ENCODE measurements at regions not wholly inside any gene's neighbourhood (a gene's known extent, or its start where the extent isn't known, plus 50 kb on each side); places are given as distances from the start of the nearest gene placed in this dataset.

GRCh38 chr3:7877312-7877711, 624.3 kb upstream of the LMCD1 start:
- H3K4me3 ChIP-seq (replicated peaks; ENCODE audit: low read depth, low read length): no peak overlapping the region
- no peak for TF ChIP-seq CTCF (IDR thresholded peaks at IDR 0.05; ENCODE audit: low read length, missing control alignments)
- DNase-seq (ENCODE audit: low read depth): no peak

GRCh38 chr3:7879572-7879971, 622.1 kb upstream of the LMCD1 start:
- no peak overlapping the region for H3K4me3 ChIP-seq (replicated peaks; ENCODE audit: low read depth, low read length)
- no peak for DNase-seq (ENCODE audit: low read depth)
- TF ChIP-seq CTCF (IDR thresholded peaks at IDR 0.05; ENCODE audit: low read length, missing control alignments): no peak

- DNase-seq (ENCODE audit: low read depth): no peak
- no peak for TF ChIP-seq CTCF (IDR thresholded peaks at IDR 0.05; ENCODE audit: low read length, missing control alignments)
- no peak overlapping the region for H3K4me3 ChIP-seq (replicated peaks; ENCODE audit: low read depth, low read length)
Observed at GRCh38 chr3:7881946-7882345, 619.7 kb upstream of the LMCD1 start.

GRCh38 chr3:7897655-7898054, 604.0 kb upstream of the LMCD1 start:
- no peak for DNase-seq (ENCODE audit: low read depth)
- no peak for TF ChIP-seq CTCF (IDR thresholded peaks at IDR 0.05; ENCODE audit: low read length, missing control alignments)
- no peak overlapping the region for H3K4me3 ChIP-seq (replicated peaks; ENCODE audit: low read depth, low read length)

GRCh38 chr3:7913283-7913682, 588.3 kb upstream of the LMCD1 start:
- DNase-seq (ENCODE audit: low read depth): no peak
- no peak for TF ChIP-seq CTCF (IDR thresholded peaks at IDR 0.05; ENCODE audit: low read length, missing control alignments)
- no peak overlapping the region for H3K4me3 ChIP-seq (replicated peaks; ENCODE audit: low read depth, low read length)

GRCh38 chr3:7915356-7915755, 586.3 kb upstream of the LMCD1 start:
- no peak for DNase-seq (ENCODE audit: low read depth)
- H3K4me3 ChIP-seq (replicated peaks; ENCODE audit: low read depth, low read length): no peak overlapping the region
- no peak for TF ChIP-seq CTCF (IDR thresholded peaks at IDR 0.05; ENCODE audit: low read length, missing control alignments)

GRCh38 chr3:7917443-7918151, 584.0 kb upstream of the LMCD1 start:
- no peak overlapping the region for H3K4me3 ChIP-seq (replicated peaks; ENCODE audit: low read depth, low read length)
- TF ChIP-seq CTCF (IDR thresholded peaks at IDR 0.05; ENCODE audit: low read length, missing control alignments): no peak
- DNase-seq (ENCODE audit: low read depth): no peak
